ENCODE measurements at regions not wholly inside any gene's neighbourhood (a gene's known extent, or its start where the extent isn't known, plus 50 kb on each side); places are given as distances from the start of the nearest gene placed in this dataset.

- DNase-seq (ENCODE audit: low read depth) (no peak), FAIRE-seq (no peak)
- Histone ChIP-seq H3K27ac (ENCODE audit: low read depth, low read length) (no peak overlapping the region), H4K20me1 (ENCODE audit: insufficient read depth, low read length) (no peaks in the 10 kb centered on the region), H3K4me1 (ENCODE audit: insufficient read depth, low read length) (no peaks in the 10 kb centered on the region), H3K79me2 (ENCODE audit: insufficient read depth, low read length) (no peaks in the 10 kb centered on the region), H3K4me3 (ENCODE audit: insufficient read depth, low read depth, low read length) (no peak overlapping the region), H3K27me3 (ENCODE audit: insufficient read depth, low read length) (no peaks in the 10 kb centered on the region), H3K36me3 (ENCODE audit: insufficient read depth, low read length) (no peaks in the 10 kb centered on the region), H3K9me3 (ENCODE audit: insufficient read depth, low read depth, low read length) (no peaks in the 10 kb centered on the region), H2AFZ (ENCODE audit: low read depth, low read length) (no peak overlapping the region), H3K9ac (ENCODE audit: low read length) (no peak overlapping the region), H3K4me2 (ENCODE audit: low read length) (no peak overlapping the region)
- H3K4me3 Mint-ChIP-seq (ENCODE audit: unreplicated experiment) = no peak overlapping the region
- TF ChIP-seq CTCF (IDR thresholded peaks at IDR 0.05; ENCODE audit: insufficient read depth, low read depth, low read length) = no peak
- TF ChIP-seq EZH2 (IDR thresholded peaks at IDR 0.05; ENCODE audit: insufficient read depth, low read length) = no peak
- no peak overlapping the region for H3K27ac Mint-ChIP-seq (ENCODE audit: unreplicated experiment)
- no peaks in the 10 kb centered on the region for H3K9me3 Mint-ChIP-seq (ENCODE audit: unreplicated experiment)
- H3K36me3 Mint-ChIP-seq (ENCODE audit: low read depth, unreplicated experiment) = no peaks in the 10 kb centered on the region
- peaks cover 3% of the 10 kb centered on the region for H3K27me3 Mint-ChIP-seq (ENCODE audit: low read depth, unreplicated experiment)
- H3K4me1 Mint-ChIP-seq (ENCODE audit: low read depth, unreplicated experiment) = peaks cover 6% of the 10 kb centered on the region
These were observed 400.0 kb upstream of the FZD8 start for GRCh38 chr10:36042135-36042534.

DNA sequence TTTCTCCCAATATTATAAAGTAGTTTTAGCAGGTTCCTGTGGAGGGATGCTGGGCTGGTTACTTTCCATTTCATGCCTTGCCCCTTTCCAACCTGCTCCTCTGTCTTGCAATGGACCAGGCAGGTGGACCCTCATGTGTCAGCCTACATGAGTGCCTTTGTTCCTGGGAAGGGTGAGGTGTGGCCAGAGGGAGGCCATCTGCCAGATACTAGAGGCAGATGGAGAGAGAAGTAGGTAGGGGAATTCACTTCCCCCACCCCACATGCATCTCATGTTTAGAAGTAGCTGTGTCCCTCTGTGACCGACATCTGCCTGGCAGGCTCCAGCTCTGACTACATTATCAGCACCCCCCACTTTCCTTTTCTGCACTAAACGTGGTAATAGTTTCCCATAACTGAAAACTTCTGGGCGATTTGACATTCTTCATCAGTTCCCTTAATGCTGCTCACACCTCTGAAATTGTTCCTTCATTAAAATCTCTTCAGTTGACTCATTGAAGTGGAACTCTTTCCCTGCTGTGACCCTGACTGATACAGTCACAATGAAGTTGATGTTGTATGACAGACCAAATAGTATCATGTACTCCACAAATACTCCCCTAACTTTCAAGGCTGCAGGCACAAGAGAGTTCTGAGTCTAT, 396.3 kb upstream of the FZD8 start:
- TF ChIP-seq EZH2 (IDR thresholded peaks at IDR 0.05; ENCODE audit: insufficient read depth, low read length) (no peak), CTCF (IDR thresholded peaks at IDR 0.05; ENCODE audit: insufficient read depth, low read depth, low read length) (no peak)
- Histone ChIP-seq H3K79me2 (ENCODE audit: insufficient read depth, low read length) (no peaks in the 10 kb centered on the region), H3K36me3 (ENCODE audit: insufficient read depth, low read length) (no peaks in the 10 kb centered on the region), H3K9ac (ENCODE audit: low read length) (no peak overlapping the region), H3K4me3 (ENCODE audit: insufficient read depth, low read depth, low read length) (no peak overlapping the region), H3K27me3 (ENCODE audit: insufficient read depth, low read length) (no peaks in the 10 kb centered on the region), H4K20me1 (ENCODE audit: insufficient read depth, low read length) (no peaks in the 10 kb centered on the region), H3K9me3 (ENCODE audit: insufficient read depth, low read depth, low read length) (no peaks in the 10 kb centered on the region), H3K4me2 (ENCODE audit: low read length) (no peak overlapping the region), H3K27ac (ENCODE audit: low read depth, low read length) (no peak overlapping the region), H2AFZ (ENCODE audit: low read depth, low read length) (no peak overlapping the region), H3K4me1 (ENCODE audit: insufficient read depth, low read length) (no peaks in the 10 kb centered on the region)
- H3K27me3 Mint-ChIP-seq (ENCODE audit: low read depth, unreplicated experiment) = peaks cover 10% of the 10 kb centered on the region
- H3K4me1 Mint-ChIP-seq (ENCODE audit: low read depth, unreplicated experiment) = peaks cover 6% of the 10 kb centered on the region
- no peak for DNase-seq (ENCODE audit: low read depth)
- no peak overlapping the region for H3K4me3 Mint-ChIP-seq (ENCODE audit: unreplicated experiment)
- no peak overlapping the region for H3K27ac Mint-ChIP-seq (ENCODE audit: unreplicated experiment)
- no peaks in the 10 kb centered on the region for H3K36me3 Mint-ChIP-seq (ENCODE audit: low read depth, unreplicated experiment)
- no peaks in the 10 kb centered on the region for H3K9me3 Mint-ChIP-seq (ENCODE audit: unreplicated experiment)
- no peak for FAIRE-seq

GRCh38 chr10:36036137-36036536, 394.0 kb upstream of the FZD8 start:
- no peaks in the 10 kb centered on the region for H3K9me3 Mint-ChIP-seq (ENCODE audit: unreplicated experiment)
- TF ChIP-seq CTCF (IDR thresholded peaks at IDR 0.05; ENCODE audit: insufficient read depth, low read depth, low read length) = no peak
- no peak for TF ChIP-seq EZH2 (IDR thresholded peaks at IDR 0.05; ENCODE audit: insufficient read depth, low read length)
- FAIRE-seq = no peak

More at GRCh38 chr10:36036137-36036536, 394.0 kb upstream of the FZD8 start:
- Histone ChIP-seq H3K36me3 (ENCODE audit: insufficient read depth, low read length) (no peaks in the 10 kb centered on the region), H3K4me3 (ENCODE audit: insufficient read depth, low read depth, low read length) (no peak overlapping the region), H4K20me1 (ENCODE audit: insufficient read depth, low read length) (no peaks in the 10 kb centered on the region), H3K9me3 (ENCODE audit: insufficient read depth, low read depth, low read length) (no peaks in the 10 kb centered on the region), H3K27ac (ENCODE audit: low read depth, low read length) (no peak overlapping the region), H3K27me3 (ENCODE audit: insufficient read depth, low read length) (no peaks in the 10 kb centered on the region), H3K4me1 (ENCODE audit: insufficient read depth, low read length) (no peaks in the 10 kb centered on the region), H3K79me2 (ENCODE audit: insufficient read depth, low read length) (no peaks in the 10 kb centered on the region), H2AFZ (ENCODE audit: low read depth, low read length) (no peak overlapping the region), H3K9ac (ENCODE audit: low read length) (no peak overlapping the region), H3K4me2 (ENCODE audit: low read length) (no peak overlapping the region)
- Mint-ChIP-seq H3K27me3 (ENCODE audit: low read depth, unreplicated experiment) (peaks cover 10% of the 10 kb centered on the region), H3K4me1 (ENCODE audit: low read depth, unreplicated experiment) (peaks cover 6% of the 10 kb centered on the region), H3K4me3 (ENCODE audit: unreplicated experiment) (no peak overlapping the region), H3K27ac (ENCODE audit: unreplicated experiment) (no peak overlapping the region), H3K36me3 (ENCODE audit: low read depth, unreplicated experiment) (no peaks in the 10 kb centered on the region)
- DNase-seq (ENCODE audit: low read depth) = no peak

Measured in astrocyte (in vitro differentiated cells and primary cell).